HG02970 (cell line): ENCODE measurements at regions not wholly inside any gene's neighbourhood (a gene's known extent, or its start where the extent isn't known, plus 50 kb on each side); places are given as distances from the start of the nearest gene placed in this dataset.
"Not testable (repeated sequence)": the region's sequence is repeated elsewhere in the genome, so short reads cannot be mapped to it uniquely, and the experiment has no call there.

Experiments
- ATAC-seq: cut with Tn5 transposase; IDR thresholded peaks from one replicate; pipeline ENCODE4 v1.9.1; 2021; ENCODE audit warnings: mild to moderate bottlenecking, moderate library complexity, moderate number of reproducible peaks; ENCODE audit not compliant: unreplicated experiment, low FRiP score

DNA sequence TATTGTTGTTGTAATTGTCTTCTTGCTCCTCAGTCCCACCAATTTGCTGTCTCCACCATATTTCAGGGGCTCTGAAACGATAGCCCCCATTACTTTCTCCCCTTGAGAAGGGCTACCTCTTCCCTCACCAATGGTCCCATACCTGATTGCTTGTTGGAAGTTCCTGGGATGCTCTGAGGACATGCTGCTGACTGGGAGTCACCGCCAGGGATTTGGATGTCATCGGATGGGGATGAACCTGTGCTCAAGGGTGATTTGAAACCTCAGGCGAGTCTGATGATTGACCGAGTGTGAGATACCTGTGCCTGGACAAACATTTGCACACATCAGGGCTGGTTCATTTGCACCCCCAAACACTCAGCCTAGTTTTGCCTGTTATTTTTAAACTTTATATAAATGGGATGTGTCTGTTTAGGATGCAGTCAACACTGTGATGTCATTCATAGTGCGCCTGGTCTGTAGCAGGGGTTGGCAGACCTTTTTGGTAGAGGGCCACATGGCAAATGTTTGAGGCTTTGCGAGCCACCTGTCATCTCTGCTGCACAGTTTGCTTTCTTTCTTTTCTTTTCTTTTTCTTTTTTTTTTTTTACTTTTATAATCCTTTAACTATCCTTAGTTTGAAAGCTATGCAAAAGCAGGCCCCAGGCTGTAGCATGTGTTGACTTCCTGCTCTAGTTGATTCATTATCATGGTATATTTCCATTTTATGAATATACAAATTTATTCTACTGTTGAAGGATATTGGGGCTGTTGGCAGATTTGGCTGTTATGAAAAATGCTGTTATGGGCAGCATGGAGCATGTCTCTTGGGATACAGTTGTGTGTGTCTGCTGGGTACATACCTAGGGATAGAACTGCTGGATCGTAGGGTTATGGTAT, 118.5 kb upstream of the PHACTR3 start:
- no peak for ATAC-seq

DNA sequence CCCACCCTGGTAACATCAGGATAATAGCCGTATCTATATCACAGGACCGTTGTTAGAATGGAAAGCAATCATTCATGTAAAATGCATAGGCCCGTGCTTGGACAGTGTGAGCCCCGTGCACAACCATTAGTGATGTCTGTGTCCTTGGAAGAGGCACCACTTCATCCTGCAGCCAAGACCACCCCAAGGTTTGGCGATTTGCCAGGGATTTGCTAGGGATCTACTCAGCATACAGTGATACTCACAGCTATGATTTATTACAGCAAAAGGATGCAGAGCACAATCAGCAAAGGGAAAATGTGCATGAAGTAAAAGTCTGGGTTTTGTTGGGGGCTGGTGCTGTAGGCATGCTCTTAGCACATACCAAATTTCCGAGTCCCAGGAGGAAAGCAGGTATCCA, 115.9 kb upstream of the PHACTR3 start:
- not testable (repeated sequence) for ATAC-seq

DNA sequence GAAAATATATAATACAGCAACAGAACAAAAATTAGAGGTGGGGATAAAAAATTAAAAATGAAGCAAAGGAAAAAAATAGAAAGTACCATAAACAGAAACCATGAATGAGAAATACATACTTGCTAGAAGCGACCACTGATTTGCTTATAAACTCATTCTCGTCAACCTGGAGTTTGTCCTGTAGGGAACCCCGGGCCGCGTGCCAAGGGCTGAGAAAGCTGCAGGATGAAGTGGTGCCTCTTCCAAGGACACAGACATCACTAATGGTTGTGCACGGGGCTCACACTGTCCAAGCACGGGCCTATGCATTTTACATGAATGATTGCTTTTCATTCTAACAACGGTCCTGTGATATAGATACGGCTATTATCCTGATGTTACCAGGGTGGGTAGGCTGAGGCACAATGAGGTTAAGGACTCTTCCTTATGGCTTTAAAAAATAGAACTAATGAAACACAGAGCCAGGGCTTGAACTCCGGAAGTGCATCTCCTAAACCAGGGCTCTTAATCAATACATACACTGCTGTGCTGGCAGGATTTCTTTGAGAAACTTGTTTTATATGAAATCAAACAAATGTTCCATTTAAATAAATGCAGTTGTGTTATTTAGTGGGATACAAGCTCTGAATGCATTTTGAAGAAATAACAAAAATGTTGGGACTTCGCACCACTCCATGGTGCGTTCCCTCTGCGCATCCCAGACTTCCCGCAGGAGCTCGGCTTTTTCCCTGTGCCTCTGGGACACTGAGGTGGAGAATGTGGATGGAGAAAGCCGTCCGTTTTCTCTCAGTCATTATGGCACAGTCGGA, 113.9 kb upstream of the PHACTR3 start:
- not testable (repeated sequence) for ATAC-seq

DNA sequence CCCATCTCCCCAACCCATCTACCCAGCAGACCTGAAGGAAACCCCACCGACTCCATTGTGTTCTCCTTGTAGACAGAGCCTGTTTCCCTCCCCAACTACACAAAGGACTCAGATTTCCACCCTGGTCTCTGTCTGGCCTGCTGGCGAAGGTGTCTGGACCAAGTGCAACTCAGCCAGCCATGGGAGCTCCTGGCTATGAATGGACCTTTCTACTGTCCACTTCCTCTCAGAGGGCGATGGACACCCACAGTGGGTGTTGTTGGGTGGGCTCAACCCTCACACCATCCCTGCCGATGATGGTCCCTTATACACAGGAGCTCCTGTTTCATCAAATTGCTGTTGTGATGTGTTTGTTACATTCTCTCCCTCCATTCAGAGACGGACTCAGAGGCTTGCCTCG, 112.5 kb upstream of the PHACTR3 start:
- ATAC-seq: no peak

DNA sequence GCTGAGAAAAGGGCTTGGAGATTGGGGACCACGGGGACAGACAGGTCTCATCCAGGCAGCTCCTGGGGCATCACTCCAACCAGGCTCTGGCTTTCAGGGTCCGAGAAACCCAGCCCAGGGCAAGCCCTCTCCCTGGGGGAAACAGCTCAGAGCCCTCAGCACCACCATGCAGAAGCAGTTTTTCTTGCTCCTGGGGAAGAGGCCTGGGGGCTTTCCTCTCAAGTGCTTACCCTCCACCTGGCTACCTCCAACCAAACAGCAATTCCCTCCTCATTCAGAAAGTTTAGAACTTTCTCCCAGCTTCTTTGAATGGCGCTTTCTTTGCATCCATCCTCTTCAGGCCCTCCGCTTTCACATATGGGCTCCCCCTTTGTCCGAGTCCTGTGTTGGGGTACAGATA, 110.4 kb upstream of the PHACTR3 start:
- ATAC-seq: no peak

DNA sequence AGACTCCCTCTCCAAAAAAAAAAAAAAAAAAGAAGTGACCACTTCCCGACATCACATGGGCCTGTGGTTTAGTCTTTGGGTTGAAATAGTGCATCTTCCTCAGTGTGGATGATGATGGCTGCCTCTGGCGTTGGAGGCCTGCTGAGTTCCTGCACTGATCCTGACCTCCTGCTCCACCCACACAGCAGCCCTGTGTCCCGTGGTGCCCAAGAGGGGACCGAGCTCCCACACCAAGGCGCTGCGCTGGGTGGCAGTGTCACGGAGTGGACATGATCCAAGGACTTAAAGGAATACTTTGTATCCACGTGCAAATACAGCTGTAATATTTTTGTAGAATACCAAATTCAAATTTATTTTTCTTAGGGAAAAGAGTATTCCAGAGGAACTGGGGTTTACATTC, 109.2 kb upstream of the PHACTR3 start:
- ATAC-seq: no peak

DNA sequence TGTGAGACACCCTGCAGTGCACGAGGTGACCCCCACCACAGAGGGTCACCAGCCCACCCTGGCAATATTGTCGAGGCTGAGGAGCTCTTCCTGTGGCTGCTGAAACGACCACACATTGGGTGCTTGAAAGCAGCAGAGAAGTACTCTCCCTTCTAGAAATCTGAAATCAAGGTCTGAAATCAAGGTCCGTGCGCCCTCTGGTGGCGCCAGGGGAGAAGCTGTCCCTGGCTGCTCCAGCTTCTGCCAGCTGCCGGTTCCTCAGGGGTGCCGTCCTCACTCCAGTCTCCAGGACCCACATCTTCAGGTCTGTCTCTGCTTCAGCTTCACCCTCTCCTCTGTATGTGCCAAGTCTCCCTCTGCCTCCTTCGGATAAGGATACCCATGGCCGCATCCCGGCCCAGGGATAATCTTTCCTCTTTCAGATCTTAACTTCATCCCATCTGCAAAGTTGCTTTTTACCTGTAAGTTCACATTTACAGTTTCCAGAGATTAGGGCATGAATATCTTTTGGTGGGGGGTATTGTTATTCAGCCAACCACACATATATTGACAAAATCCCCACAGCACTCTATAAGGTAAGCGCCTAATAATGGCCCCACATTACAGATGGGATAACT, 108.3 kb upstream of the PHACTR3 start:
- ATAC-seq: no peak

DNA sequence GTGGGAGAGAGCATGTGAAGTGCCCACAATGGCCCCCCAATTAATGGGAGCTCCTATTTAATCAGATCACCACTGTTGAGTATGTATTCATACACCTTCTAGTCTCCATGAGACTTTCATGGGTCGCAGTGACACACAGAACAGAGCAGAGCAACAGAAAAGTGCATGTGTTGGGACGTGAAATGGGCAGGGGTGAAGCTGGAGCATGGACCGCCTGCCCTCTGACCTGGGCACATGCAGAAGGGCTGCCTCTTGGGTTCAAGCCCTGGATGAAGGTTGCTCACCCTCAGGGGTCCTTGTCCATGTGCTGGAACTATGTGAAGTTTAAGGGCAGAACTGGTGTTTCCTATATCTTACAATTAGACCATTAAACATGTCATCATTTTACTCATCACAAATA, 106.0 kb upstream of the PHACTR3 start:
- ATAC-seq: no peak

DNA sequence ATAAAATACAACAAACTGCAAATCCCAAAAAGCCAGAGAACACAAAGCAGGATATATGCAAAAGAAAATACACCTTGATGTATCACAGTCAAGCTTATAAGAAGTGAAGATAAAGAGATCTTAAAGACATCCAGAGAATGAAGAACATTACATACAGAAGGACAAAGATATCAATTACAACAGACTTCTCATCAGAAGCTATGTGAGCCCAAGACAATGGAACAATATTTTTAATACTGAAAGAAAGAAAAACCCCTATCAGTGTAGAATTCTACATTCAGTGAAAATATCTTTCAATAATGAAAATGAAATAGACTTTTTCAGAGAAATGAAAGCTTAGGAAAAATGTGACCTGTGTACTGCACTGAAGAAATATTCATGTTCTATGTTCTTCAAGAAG, 104.5 kb upstream of the PHACTR3 start:
- ATAC-seq: no peak

DNA sequence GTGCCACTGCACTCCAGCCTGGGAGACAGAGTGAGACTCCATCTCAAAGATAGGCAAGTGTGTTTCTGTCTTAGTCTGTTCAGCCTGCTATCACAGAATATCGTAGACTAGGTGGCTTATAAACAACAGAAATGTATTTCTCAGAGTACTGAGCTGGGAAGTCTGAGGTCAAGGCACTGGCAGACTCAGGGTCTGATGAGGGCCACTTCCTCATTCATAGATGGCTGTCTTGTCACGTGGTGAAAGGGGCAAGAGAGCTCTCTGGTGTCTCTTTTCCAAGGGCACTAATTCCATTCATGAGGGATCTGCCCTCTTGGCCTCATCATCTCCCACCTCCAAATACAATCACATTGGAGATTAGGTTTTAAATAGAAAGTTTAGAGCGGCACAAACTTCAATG, 95.6 kb upstream of the PHACTR3 start:
- no peak for ATAC-seq

DNA sequence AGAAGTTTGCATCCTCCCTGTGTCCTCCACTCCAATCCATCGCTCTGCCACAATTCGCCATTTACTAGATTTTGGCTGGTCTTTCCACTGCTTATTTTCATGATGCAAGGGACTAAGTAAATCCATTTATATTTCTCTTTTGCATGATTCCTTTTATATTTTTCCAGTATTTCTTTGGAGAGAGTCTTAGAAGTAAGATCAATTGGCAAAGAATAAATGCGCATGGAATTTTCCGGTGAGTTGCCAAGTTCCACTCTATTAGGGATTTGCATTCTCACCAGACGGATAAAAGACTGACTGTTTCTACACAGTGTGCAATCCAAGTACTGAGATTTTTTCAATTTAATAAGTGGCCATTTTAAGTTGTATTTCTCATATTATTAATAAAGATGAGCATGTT, 91.7 kb upstream of the PHACTR3 start:
- no peak for ATAC-seq

DNA sequence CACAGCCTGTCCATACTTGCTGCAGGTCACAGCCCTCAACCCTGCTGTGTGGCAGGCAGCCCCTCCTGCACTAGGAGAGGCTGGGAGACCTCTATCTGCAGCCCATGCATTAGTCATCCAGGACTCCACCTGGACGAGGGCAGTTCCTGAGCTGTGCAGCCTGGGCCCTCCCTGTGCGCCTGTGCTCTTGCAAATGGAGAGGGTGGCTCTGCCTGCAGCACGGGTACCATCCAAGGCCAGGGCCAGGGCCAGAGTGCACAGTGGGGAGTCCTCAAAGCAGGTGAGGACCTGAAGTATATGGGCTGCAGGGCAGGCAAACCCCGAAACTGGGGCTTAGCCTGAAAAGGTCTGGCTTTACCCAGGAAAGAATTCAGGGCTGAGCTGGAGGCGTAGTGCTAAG, 89.8 kb upstream of the PHACTR3 start:
- ATAC-seq: no peak

DNA sequence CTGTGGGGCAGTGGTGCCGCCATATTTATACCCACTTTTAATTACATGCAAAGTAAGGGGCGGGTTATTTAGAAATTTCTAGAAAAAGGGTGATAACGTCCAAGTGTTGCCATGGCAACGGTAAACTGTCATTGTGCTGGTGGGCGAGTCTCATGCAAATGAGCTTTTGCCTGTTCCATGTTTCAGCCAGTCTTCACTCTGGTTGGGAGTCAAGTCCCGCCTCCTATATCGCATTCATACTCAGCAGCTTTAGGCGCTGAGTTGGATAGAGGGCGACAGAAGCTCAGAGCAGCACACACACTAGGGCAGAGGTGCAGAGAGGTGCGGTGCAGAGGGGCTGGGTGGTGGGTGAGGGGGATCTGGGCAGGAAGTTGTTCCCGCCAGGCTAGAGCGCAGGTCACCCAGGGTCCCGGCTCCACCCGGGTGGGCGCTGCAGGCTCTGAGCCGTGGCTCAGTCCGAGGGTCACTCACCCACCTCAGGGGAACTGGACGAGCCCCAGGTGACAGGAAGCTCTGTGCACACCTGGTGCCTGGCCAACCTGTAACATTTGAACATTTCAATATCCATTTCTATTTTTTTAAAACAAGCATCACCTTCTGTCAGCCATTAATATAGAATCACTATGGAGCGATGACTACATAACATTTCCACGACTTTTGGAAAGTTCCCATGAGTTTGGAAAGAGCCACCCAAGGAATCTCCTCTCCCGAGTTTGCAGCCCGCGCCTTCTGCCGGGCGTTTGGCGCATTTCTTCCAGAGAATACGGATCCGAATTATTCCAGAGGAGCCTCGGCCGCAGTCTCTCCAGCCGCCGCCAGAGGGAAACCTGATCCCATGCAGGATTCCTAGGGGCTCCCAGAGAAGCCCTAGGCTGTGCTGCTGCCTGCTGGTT, 89.1 kb upstream of the PHACTR3 start:
- ATAC-seq: no peak

DNA sequence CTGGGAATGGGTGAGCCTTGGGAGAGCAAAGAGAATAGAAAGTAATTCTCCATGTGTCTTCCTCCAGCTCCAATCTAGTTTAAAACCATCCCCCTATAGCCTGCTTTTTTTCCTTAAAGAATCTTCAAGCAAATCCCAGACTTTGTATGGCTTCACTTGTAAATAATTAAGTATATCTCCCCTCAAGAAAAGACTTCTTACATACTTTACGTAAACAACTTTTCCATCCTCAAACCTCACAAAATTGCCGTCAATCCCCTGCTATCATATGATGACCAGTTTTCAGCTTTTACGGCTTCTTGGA, 88.5 kb upstream of the PHACTR3 start:
- ATAC-seq: no peak

DNA sequence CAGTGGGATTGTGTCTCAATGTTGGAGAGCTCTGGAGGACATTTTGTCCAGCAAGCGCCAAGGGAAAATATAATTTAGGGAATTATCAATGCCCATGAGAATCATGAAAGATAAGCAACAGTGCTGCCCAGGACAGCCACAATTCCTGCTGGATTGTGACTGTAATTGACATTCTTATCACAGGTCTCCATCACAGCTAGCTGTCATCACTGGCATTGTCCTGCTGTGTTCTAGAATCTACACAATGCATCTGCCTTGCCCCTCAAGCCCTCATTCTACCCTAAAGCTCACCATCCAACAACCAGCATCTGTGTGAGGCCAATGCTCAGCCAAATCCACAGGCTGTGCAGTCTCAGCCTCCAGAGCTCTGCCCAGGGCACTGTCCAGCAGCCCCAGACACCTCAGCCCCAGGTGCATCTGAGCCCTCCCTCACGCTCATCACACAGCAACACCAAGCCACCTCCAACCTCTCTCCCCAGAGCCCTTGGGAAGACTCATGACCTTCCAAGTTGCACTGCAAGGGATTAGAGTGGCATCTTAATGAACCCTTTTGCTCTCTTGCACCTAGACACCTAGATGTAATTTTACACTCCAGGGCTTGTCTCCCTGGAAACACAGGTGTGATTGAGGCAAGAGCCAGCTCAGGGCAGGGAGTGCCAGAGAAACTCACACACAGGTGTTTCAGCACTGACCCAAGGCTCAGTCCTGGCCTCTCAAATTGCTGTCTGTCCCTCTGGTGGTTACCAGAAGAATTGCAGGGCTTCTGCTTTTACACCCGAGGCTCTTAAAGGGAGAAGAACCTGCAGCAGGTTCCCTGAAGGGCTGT, 85.2 kb upstream of the PHACTR3 start:
- ATAC-seq: peak; percentile 71

DNA sequence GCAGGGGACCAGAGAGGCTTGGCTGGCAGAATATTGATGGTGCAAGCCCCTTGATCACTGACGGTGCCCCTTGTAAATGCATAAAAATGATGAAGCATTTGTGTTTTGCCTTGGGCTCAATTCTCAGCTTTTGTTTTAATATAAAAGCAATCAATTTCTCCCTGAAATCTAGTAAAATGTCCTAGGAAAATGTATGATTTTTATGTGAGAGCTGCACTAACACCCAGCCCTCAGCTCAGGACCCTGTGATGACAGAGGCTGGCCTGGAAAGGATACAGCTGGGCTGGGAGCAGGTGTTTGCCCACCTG, 84.7 kb upstream of the PHACTR3 start:
- ATAC-seq: no peak

DNA sequence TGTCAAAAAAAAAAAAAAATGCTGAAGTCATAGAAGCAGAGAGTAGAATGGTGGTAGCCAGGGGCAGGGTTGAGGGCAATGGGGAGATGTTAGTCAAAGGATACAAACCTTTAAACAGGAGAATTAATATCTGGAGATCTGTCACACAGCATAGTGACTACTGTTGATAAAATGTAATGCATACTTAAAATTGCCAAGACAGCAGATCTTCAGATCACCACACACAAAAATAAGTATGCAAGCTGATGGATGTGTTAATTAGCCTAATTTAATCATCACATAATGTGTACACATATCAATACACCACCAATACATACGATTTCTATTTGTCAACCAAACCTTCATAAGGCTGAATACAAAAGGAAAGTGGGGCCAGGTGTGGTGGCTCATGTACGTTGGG, 83.5 kb upstream of the PHACTR3 start:
- no peak for ATAC-seq

DNA sequence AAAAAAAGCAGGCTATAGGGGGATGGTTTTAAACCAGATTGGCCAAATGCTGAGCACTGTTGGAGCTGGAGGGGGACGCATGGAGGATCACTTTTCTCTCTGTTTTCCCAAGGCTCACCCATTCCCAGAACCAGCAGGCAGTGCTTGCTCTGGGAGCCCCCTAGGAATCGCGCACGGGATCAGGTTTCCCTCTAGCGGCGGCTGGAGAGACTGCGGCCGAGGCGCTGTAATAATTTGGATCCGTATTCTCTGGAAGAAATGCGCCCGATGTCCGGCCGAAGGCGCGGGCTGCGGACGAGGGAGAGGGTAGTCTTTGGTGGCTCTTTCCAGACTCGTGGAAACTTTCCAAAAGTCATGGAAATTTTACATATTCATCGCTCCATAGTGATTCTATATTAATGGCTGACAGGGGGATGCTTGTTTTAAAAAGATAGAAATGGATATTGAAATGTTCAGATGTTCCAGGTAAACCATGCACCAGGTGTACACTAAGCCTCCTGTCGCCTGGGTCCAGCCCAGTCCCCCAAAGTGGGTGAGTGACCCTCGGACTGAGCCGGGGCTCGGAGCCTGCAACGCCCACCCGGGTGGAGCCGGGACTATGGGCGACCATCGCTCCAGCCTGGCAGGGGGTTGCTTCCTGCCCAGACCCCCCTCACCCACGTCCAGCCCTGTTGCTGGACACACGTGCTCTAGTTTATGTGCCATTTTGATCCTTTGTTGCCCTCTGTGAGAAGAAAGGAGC, 78.7 kb upstream of the PHACTR3 start:
- ATAC-seq: no peak
